NCI-H524 treated with DMSO at 0.1 percent for 48 hours (cell line): ENCODE measurements at regions not wholly inside any gene's neighbourhood (a gene's known extent, or its start where the extent isn't known, plus 50 kb on each side); places are given as distances from the start of the nearest gene placed in this dataset.

Source experiments
- DNase-seq: peaks from one replicate; lab custom pipeline; 2025; lab: John Stamatoyannopoulos, UW

GRCh38 chr2:128437204-128437565, 118.5 kb upstream of the HS6ST1 start:
- DNase-seq: no peak

DNA sequence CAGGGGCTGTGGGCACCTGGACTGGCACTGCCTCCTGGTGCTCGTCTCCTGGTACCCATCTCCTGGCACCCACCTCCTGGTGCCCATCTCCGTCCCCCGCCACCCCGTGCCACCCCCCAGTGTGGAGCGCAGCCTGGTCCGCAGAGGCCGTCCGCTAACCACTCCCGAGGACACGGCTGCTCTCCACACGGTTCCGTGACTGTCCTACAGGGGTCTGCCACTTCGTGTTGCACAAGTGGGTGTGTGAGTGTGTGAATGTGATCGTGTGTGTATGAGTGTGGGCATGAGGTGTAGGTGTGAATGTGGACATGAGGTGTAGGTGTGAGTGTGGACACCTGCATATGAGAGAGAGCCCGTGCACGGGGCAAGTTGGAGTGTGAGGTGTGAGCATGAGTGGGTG, 119.4 kb upstream of the HS6ST1 start:
- no peak for DNase-seq

DNA sequence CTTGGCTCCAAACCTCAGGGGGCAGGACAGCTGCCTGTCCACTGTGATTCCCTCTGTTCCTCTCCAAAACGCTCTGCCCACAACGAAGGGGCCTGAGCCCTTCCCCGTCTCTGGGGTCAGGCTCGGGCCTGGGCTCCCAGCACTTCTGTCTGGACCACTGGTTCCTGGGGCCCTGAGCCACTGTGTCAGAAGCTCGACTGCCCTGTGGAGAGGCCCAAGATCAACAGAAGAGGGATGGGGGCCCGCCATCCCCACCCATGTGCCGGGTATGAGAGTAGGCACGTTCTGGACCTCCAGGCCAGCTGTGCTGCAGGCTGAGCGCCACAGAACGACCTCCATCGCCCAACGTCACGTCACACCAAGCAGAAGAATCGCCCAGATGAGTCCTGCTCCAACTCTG, 119.9 kb upstream of the HS6ST1 start:
- no peak for DNase-seq

- DNase-seq: no peak
These were observed 120.5 kb upstream of the HS6ST1 start for GRCh38 chr2:128439031-128439790.

GRCh38 chr2:128439791-128440665, 121.4 kb upstream of the HS6ST1 start:
- DNase-seq: no peak

GRCh38 chr2:128440666-128441340, 122.1 kb upstream of the HS6ST1 start:
- no peak for DNase-seq

GRCh38 chr2:128441341-128442052, 122.8 kb upstream of the HS6ST1 start:
- no peak for DNase-seq

- DNase-seq: no peak
These were observed 123.5 kb upstream of the HS6ST1 start for GRCh38 chr2:128442053-128442751.

GRCh38 chr2:128442891-128443302, 124.2 kb upstream of the HS6ST1 start:
- no peak for DNase-seq

DNA sequence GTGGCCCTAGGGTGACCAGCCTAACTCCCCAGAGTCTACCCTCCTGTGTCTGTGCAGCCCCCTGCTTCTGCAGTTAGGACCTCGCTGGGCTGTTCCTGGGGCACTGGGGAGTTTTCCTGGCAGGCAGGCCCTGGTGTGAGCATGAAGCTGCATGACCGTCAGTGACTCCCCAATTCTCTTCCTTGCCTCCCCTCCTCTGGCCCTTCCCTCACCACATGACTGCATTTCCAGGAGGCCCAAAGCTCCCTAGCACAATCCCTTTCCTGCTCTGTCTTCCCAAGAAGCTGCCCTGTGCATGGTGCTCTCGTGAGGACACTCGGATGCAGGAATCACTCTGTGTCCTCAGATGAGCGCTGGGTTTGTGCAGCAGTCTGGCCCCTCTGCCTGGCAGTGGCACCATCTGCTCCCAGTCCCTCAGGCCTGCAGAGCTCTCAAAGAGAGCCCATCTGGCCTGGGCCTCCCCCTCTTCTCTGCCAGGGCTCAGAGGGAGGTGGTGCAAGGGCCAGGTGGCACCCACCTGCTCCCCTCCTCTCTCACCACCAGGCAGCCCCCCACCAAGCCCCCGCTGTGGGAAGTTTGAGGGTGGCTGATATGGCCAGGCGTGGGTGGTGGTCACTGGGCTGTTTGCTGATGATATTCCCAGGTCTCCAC, 125.6 kb upstream of the HS6ST1 start:
- DNase-seq: peak; percentile 79

GRCh38 chr2:128444816-128445522, 126.3 kb upstream of the HS6ST1 start:
- DNase-seq: no peak

DNA sequence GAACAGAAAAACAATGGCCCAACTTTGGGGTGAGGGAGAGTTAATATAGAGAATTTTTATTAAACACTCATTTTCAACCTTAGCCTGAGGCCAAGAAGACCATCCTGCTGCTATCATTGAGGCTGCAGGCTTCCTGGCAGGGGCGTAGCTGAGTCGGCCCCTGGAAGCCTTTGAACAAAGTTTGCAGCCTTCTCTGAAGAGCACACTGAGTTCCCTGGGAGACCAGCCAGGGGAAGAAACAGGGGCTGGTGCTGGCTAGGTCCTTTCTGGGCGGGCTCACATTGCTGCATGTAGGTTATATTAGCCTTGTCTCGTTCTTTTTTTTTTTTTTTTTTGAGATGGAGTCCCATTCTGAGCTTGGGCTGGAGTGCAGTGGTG, 126.8 kb upstream of the HS6ST1 start:
- DNase-seq: no peak

GRCh38 chr2:128446049-128446873, 127.6 kb upstream of the HS6ST1 start:
- no peak for DNase-seq

GRCh38 chr2:128446874-128447537, 128.3 kb upstream of the HS6ST1 start:
- DNase-seq: no peak

DNA sequence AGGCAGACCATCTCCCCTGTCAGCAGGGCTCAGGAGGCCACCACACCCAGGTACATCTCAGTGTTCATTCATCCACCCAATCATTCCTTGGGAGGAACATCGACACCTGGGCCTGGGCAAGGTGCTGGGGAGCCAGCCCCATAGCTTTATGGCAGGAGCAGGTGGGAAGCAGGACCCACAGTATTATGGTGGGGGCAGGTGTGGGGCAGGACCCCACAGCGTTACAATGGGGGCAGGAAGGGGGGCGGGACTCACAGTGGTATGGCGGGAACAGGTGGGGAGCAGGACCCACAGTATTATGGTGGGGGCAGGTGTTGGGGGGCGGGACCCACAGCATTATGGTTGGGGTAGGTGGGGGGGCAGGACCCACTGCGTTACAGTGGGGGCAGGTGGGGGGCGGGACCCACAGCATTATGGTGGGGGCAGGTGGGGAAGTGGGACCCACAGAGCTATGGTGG, 128.9 kb upstream of the HS6ST1 start:
- no peak for DNase-seq

DNA sequence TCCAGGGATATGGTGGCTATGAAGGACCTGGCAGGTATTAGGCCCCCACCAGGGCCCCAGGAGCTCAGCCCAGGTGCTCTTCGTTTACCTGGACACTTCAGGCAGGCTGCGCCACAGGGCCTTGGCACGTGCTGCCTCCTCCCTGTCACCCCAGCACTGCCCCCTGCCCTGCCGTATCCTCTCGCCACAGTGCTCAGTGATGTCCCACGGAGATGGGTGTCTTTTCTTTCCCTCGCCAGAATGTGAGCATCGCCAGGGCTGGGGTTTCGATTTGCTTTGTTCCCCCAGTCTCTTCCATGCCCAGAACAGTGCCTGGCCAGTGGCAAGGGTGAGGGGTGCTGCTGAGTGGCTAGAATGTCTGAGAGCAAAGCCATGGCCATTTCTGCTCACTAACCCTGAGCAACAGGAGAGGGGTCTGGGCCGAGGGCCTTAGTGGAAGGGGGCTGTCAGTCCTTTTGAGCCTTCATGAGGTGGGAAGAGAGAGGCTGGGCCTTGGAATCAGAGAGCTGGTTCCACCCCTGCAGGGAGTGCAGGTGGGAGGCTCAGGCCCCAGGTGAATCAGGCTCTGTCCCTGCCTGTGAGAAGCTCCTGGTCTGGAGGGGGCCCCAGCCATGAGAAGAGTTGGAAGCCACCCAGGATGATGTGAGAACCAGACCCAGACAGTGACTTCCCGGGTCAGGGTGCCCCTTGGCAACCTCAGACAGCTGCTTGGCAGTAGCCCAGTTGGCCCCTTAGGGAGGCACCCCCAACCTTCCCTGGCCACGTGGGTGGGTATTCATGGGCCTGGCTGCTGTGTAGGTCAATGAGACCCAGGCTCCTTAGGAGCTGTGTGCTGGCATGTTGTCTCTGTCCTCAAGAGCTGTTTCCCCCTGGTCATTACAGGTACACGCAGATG, 129.9 kb upstream of the HS6ST1 start:
- DNase-seq: no peak

GRCh38 chr2:128449226-128450061, 130.8 kb upstream of the HS6ST1 start:
- no peak for DNase-seq
